ENCODE measurements at regions not wholly inside any gene's neighbourhood (a gene's known extent, or its start where the extent isn't known, plus 50 kb on each side); places are given as distances from the start of the nearest gene placed in this dataset.

DNA sequence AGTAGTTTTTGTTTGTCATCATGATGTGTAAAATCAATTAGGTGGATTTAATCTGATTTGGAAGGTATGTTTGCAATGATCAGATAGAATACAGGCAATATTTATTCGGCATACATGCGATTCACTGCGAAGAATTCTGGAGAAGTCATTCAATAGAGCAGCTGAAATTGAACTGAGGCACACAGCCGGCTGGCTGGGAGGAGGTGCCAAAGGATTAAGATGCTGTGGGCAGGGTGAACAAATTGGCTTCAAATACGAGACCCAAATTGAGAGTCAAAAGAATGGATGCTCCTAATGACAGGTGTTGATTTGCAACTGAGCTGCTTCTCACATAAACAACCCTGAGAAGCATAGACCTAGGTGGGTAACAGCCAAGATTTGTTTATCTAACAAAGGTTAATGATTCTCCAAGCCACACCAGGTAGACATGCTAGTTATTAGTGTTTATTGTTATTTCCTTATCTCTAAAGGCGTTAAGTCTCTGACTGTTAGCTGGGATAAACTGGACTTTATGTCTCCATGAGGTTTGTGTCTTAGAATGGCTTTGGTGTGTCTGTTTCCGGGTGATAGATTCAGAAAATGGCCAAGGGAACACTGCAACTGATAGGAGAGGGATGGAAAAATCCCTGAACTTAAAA lies 55.3 kb upstream of the CLINT1 start:
- TF ChIP-seq, protein P1, sequence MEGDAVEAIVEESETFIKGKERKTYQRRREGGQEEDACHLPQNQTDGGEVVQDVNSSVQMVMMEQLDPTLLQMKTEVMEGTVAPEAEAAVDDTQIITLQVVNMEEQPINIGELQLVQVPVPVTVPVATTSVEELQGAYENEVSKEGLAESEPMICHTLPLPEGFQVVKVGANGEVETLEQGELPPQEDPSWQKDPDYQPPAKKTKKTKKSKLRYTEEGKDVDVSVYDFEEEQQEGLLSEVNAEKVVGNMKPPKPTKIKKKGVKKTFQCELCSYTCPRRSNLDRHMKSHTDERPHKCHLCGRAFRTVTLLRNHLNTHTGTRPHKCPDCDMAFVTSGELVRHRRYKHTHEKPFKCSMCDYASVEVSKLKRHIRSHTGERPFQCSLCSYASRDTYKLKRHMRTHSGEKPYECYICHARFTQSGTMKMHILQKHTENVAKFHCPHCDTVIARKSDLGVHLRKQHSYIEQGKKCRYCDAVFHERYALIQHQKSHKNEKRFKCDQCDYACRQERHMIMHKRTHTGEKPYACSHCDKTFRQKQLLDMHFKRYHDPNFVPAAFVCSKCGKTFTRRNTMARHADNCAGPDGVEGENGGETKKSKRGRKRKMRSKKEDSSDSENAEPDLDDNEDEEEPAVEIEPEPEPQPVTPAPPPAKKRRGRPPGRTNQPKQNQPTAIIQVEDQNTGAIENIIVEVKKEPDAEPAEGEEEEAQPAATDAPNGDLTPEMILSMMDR (IDR thresholded peaks at IDR 0.05): no peak
- no peak for TF ChIP-seq POLR2A (IDR thresholded peaks at IDR 0.05)
